CD4-positive, alpha-beta T cell treated with Interleukin-6 at 100 ng/mL for 8 hours (primary cell): ENCODE measurements at regions not wholly inside any gene's neighbourhood (a gene's known extent, or its start where the extent isn't known, plus 50 kb on each side); places are given as distances from the start of the nearest gene placed in this dataset.

Experiments used
- DNase-seq: peaks from one replicate; pipeline ENCODE4 v3.0.0-alpha.2; 2020; ENCODE audit warnings: mixed read lengths, low spot score

- no peak for DNase-seq
Measured at GRCh38 chr3:10583798-10584708, 78.7 kb upstream of the ATP2B2 start.

- DNase-seq = no peak
Measured at GRCh38 chr3:10585945-10586344, 80.6 kb upstream of the ATP2B2 start.

- DNase-seq = no peak
Measured at GRCh38 chr3:10594915-10595314, 89.5 kb upstream of the ATP2B2 start.

GRCh38 chr3:10596746-10597448 lies 91.5 kb upstream of the ATP2B2 start:
- no peak for DNase-seq

- no peak for DNase-seq
Measured at GRCh38 chr3:10597733-10598132, 92.3 kb upstream of the ATP2B2 start.

- DNase-seq = no peak
Measured at GRCh38 chr3:10599017-10599416, 93.6 kb upstream of the ATP2B2 start.

- DNase-seq = no peak
Measured at GRCh38 chr3:10599444-10599843, 94.1 kb upstream of the ATP2B2 start.

GRCh38 chr3:10600296-10600714 lies 94.9 kb upstream of the ATP2B2 start:
- DNase-seq = no peak

- no peak for DNase-seq
Measured at GRCh38 chr3:10600726-10601125, 95.3 kb upstream of the ATP2B2 start.

- DNase-seq = no peak
Measured at GRCh38 chr3:10601151-10601856, 95.9 kb upstream of the ATP2B2 start.

- DNase-seq = no peak
Measured at GRCh38 chr3:10601857-10602230, 96.5 kb upstream of the ATP2B2 start.

- DNase-seq = no peak
Measured at GRCh38 chr3:10602271-10602670, 96.9 kb upstream of the ATP2B2 start.

- DNase-seq = peak; percentile 72
Measured at GRCh38 chr3:10602769-10603768, 97.7 kb upstream of the ATP2B2 start.

- DNase-seq = no peak
Measured at GRCh38 chr3:10609134-10609533, 103.7 kb upstream of the ATP2B2 start.

GRCh38 chr3:10614168-10614567 lies 108.8 kb upstream of the ATP2B2 start:
- no peak for DNase-seq

GRCh38 chr3:10615715-10616114 lies 110.3 kb upstream of the ATP2B2 start:
- no peak for DNase-seq

- no peak for DNase-seq
Measured at GRCh38 chr3:10616321-10616720, 110.9 kb upstream of the ATP2B2 start.

GRCh38 chr3:10619989-10620832 lies 114.8 kb upstream of the ATP2B2 start:
- DNase-seq = no peak

- DNase-seq = no peak
Measured at GRCh38 chr3:10620833-10621082, 115.4 kb upstream of the ATP2B2 start.

GRCh38 chr3:10623578-10624275 lies 118.3 kb upstream of the ATP2B2 start:
- DNase-seq = no peak
